Kidney epithelial cell (primary cell): ENCODE measurements at regions not wholly inside any gene's neighbourhood (a gene's known extent, or its start where the extent isn't known, plus 50 kb on each side); places are given as distances from the start of the nearest gene placed in this dataset.

Source experiments
- DNase-seq: peaks from one replicate; pipeline ENCODE4 v3.0.0-alpha.2; 2010; ENCODE audit warnings: low read depth
- H3K27me3 ChIP-seq: 2 replicates; pipeline ENCODE4 v1.6.0; 2011; ENCODE audit warnings: low read length; ENCODE audit not compliant: control insufficient read depth, insufficient read depth
- H3K36me3 ChIP-seq: 2 replicates; pipeline ENCODE4 v1.5.1; 2011; ENCODE audit warnings: low read length; ENCODE audit not compliant: control insufficient read depth, insufficient read depth
- H3K4me3 ChIP-seq: 2 replicates; pipeline ENCODE4 v1.5.1; 2011; ENCODE audit warnings: low read depth, mild to moderate bottlenecking, control low read depth, low read length
- TF ChIP-seq, protein P1 (sequence below): IDR thresholded peaks from 2 replicates; pipeline ENCODE4 v1.5.1; 2011; ENCODE audit warnings: mild to moderate bottlenecking, moderate library complexity, low read length, control low read depth, inconsistent platforms; ENCODE audit not compliant: insufficient read depth, poor library complexity, severe bottlenecking

DNA sequence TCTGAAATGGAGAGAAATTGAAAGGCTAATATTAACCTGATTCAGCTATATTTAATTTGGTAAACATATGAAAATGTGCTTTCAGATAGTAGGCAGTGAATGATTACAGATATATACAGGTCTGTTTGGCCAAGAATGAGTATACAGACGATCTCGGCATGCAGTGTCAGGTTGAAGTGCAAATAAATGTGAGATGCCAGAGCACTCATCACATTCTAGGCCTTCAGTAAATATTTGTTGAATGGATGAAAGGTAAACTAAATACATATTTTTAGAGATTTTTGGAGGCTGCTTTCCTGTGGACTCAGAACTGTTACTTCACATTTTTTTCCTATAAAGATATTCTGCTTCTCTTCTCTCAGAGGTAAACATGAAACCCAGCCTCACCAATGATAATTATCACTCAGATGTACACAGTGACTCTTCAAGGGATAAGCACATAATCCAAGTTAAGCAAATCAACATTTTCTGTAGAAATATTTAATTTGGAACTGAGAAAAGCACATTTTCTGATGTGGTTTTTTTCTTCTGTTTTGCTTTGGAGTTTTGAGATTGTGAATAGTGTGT lies 702.9 kb downstream of the BRINP3 start:
- no peak for DNase-seq
- H3K4me3 ChIP-seq = no peak overlapping the region
- TF ChIP-seq, protein P1, sequence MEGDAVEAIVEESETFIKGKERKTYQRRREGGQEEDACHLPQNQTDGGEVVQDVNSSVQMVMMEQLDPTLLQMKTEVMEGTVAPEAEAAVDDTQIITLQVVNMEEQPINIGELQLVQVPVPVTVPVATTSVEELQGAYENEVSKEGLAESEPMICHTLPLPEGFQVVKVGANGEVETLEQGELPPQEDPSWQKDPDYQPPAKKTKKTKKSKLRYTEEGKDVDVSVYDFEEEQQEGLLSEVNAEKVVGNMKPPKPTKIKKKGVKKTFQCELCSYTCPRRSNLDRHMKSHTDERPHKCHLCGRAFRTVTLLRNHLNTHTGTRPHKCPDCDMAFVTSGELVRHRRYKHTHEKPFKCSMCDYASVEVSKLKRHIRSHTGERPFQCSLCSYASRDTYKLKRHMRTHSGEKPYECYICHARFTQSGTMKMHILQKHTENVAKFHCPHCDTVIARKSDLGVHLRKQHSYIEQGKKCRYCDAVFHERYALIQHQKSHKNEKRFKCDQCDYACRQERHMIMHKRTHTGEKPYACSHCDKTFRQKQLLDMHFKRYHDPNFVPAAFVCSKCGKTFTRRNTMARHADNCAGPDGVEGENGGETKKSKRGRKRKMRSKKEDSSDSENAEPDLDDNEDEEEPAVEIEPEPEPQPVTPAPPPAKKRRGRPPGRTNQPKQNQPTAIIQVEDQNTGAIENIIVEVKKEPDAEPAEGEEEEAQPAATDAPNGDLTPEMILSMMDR = no peak
- H3K36me3 ChIP-seq = no peaks in the 10 kb centered on the region
- H3K27me3 ChIP-seq = no peaks in the 10 kb centered on the region

DNA sequence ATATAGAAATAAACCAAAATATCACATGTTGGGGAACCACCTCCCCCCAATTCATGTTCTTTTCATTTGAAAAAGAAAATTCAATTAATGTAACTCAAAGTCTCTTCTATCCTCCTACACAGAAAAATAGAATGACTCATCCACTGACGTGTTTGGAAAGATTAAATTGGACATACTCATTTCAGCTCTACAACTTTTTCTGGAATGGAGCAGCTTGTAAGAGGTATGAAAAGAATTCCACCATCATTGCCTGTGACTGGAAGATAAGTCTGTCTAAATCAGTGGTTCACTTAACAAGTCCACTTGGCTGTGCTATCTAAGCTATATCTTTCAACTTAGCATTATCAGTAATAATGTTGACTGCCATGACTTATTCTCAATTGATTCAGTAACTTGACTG lies 702.3 kb downstream of the BRINP3 start:
- Histone ChIP-seq H3K27me3 (no peaks in the 10 kb centered on the region), H3K4me3 (no peak overlapping the region), H3K36me3 (no peaks in the 10 kb centered on the region)
- no peak for DNase-seq
- TF ChIP-seq, protein P1 = no peak

DNA sequence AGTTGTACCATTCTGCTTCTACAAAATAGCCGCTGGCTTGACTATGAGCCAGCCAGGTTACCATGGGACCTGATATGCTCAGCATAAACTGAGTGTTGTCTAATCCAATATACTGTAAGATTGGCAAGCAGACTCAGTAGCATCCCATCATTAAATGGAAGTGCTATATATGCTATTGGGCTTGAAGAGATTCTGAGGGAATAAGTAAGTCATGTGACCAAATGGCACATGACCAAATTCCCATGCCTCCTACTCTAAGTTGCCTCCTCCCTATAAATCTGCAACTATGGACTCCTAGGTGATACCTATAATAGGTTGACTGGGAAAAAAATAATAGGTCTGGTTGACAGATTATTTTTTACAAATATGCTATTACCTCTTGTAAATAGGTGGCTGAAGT lies 698.6 kb downstream of the BRINP3 start:
- TF ChIP-seq, protein P1 = no peak
- Histone ChIP-seq H3K4me3 (no peak overlapping the region), H3K27me3 (no peaks in the 10 kb centered on the region), H3K36me3 (no peaks in the 10 kb centered on the region)
- no peak for DNase-seq

DNA sequence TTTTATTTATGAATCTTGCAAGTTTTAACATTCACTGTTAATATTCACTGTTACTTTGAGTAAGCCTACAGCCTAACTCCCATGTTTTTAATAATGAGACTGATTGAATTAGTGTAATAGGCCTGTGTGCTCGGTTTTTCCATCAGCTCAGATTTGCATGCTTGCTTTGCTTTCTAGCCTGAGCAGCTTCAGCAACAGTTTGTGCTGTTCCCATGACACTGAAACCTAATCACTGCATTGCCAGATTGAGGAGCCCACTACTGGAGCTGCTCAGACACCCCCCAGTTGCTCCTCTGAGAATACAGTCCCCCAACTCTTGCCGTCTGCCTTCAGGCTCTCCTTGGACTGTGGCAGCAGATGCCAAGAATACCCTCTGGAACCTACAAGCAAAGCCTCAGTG lies 695.4 kb downstream of the BRINP3 start:
- TF ChIP-seq, protein P1 = no peak
- Histone ChIP-seq H3K4me3 (no peak overlapping the region), H3K36me3 (no peaks in the 10 kb centered on the region), H3K27me3 (no peaks in the 10 kb centered on the region)
- DNase-seq = no peak

DNA sequence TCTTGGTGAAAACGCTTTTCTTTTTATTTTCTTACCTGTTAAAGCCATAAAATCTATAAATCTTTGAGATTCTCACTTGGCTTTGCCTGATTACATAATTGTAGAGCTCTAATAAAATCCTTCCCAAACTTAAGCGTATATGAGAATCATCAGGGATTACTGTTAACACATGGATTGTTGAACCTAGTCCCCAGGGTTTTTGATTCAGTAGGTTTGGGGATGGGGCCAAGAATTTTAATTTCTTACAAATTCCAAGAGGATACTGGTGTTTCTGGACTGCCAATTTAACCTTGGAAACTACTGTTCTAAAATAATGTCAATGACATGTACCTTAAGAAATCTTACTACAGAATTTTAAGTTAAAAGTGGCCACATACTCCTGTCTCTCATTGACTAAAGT lies 694.2 kb downstream of the BRINP3 start:
- DNase-seq = no peak
- H3K27me3 ChIP-seq = no peaks in the 10 kb centered on the region
- H3K36me3 ChIP-seq = no peaks in the 10 kb centered on the region
- TF ChIP-seq, protein P1 = no peak
- no peak overlapping the region for H3K4me3 ChIP-seq

DNA sequence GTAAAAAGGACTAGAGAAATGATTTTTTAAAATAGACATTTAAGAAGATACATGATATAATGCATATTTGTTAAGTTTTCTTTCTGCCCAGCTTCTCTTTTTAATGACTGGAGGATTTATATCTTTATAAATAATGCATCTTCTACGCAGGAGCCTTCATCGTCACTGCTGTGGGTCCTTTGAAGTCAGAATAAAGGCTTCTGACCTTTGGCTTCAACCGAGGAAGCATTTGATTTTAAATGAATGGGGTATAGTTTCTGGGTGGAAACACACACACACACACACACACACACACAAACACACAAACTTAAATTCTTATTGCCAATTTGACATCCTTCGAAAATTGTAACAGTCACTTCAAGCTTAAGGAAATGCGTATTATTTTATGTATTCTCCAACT lies 690.9 kb downstream of the BRINP3 start:
- no peak for DNase-seq
- H3K27me3 ChIP-seq = no peaks in the 10 kb centered on the region
- TF ChIP-seq, protein P1 = no peak

More for the DNA sequence above, 690.9 kb downstream of the BRINP3 start:
- no peaks in the 10 kb centered on the region for H3K36me3 ChIP-seq
- H3K4me3 ChIP-seq = no peak overlapping the region
